IMR-90 (cell line): ENCODE measurements at regions not wholly inside any gene's neighbourhood (a gene's known extent, or its start where the extent isn't known, plus 50 kb on each side); places are given as distances from the start of the nearest gene placed in this dataset.

Experiments
- ATAC-seq: fragments of 200-7000 bp; cut with Tn5 transposase; 2 replicates; pipeline ENCODE4 v1.9.1; 2020; ENCODE audit warnings: low read depth, mild to moderate bottlenecking, moderate library complexity
- BruUV-seq: library from RNA; stranded (reverse); fragments of 400-500 nt; replicated peaks from 2 replicates; lab custom pipeline; 2021; lab: Mats Ljungman, UMichigan
- CTCF ChIA-PET: fragments of 300-600 bp; formaldehyde crosslinking; extraction: SDS; loops from one replicate; lab custom pipeline; 2021; ENCODE audit warnings: antibody characterized with exemption; lab: Yijun Ruan, JAX
- POLR2A ChIA-PET: fragments of 300-600 bp; sonication (Branson Sonifier 250); formaldehyde crosslinking; loops from one replicate; lab custom pipeline; 2022; ENCODE audit warnings: antibody characterized with exemption; ENCODE audit not compliant: unreplicated experiment; lab: Charles Lee
- DNase-seq: peaks from one replicate; pipeline ENCODE4 v3.0.0; 2013
- H2AFZ ChIP-seq: replicated peaks from 2 replicates; pipeline ENCODE3; 2013; ENCODE audit warnings: low read length, mild to moderate bottlenecking; ENCODE audit not compliant: poor library complexity
- H2AK5ac ChIP-seq: 2 replicates; pipeline ENCODE4 v1.6.1; 2013; ENCODE audit warnings: low read depth, low read length, inconsistent platforms
- H2AK9ac ChIP-seq: replicated peaks from 2 replicates; pipeline ENCODE3; 2013; ENCODE audit warnings: mild to moderate bottlenecking, low read depth, low read length, moderate library complexity; ENCODE audit not compliant: poor library complexity
- H2BK120ac ChIP-seq: 2 replicates; pipeline ENCODE4 v1.6.1; 2013; ENCODE audit warnings: low read depth, low read length, inconsistent platforms
- H2BK15ac ChIP-seq: 3 replicates; pipeline ENCODE4 v1.6.1; 2013; ENCODE audit warnings: low read depth, low read length, inconsistent platforms
- H2BK20ac ChIP-seq: 2 replicates; pipeline ENCODE4 v1.6.1; 2013; ENCODE audit warnings: low read depth, mild to moderate bottlenecking, inconsistent platforms, low read length, moderate library complexity
- H2BK5ac ChIP-seq: 2 replicates; pipeline ENCODE4 v1.6.1; 2013; ENCODE audit warnings: mild to moderate bottlenecking, low read depth, low read length, inconsistent platforms; ENCODE audit not compliant: poor library complexity, severe bottlenecking
- H3K14ac ChIP-seq: replicated peaks from 2 replicates; pipeline ENCODE4 v1.6.1; 2013; ENCODE audit warnings: low read depth, low read length, inconsistent platforms
- H3K18ac ChIP-seq: 2 replicates; pipeline ENCODE4 v1.6.1; 2013; ENCODE audit warnings: low read depth, low read length, control low read depth
- H3K23ac ChIP-seq: 2 replicates; pipeline ENCODE4 v1.6.1; 2013; ENCODE audit warnings: low read depth, low read length, inconsistent platforms
- H3K27ac ChIP-seq: 2 replicates; pipeline ENCODE4 v1.5.1; 2013; ENCODE audit warnings: mild to moderate bottlenecking, control low read depth, low read length; ENCODE audit not compliant: insufficient read depth
- H3K27me3 ChIP-seq: 2 replicates; pipeline ENCODE4 v1.6.1; 2013; ENCODE audit warnings: low read length; ENCODE audit not compliant: control insufficient read depth, insufficient read depth
- H3K36me3 ChIP-seq: 2 replicates; pipeline ENCODE4 v1.6.1; 2013; ENCODE audit warnings: low read length, mixed read lengths; ENCODE audit not compliant: control insufficient read depth, insufficient read depth
- H3K4ac ChIP-seq: 2 replicates; pipeline ENCODE4 v1.6.1; 2013; ENCODE audit warnings: low read depth, low read length, inconsistent platforms
- H3K4me1 ChIP-seq: 2 replicates; pipeline ENCODE4 v1.6.1; 2013; ENCODE audit warnings: low read length, mixed read lengths; ENCODE audit not compliant: control insufficient read depth, insufficient read depth
- H3K4me2 ChIP-seq: 2 replicates; pipeline ENCODE4 v1.6.1; 2013; ENCODE audit warnings: low read depth, mild to moderate bottlenecking, control low read depth, low read length, moderate library complexity
- H3K4me3 ChIP-seq: 2 replicates; pipeline ENCODE4 v1.5.1; 2013; ENCODE audit warnings: low read depth, mild to moderate bottlenecking, control low read depth, low read length, moderate library complexity; ENCODE audit not compliant: insufficient read depth
- H3K56ac ChIP-seq: 2 replicates; pipeline ENCODE4 v1.6.1; 2013; ENCODE audit warnings: low read length, inconsistent platforms; ENCODE audit not compliant: insufficient read depth; ENCODE audit errors: extremely low read depth
- H3K79me1 ChIP-seq, 2 experiments: 2 replicates each; pipeline ENCODE4 v1.6.1; 2013; ENCODE audit warnings: low read length in 2 of 2, inconsistent platforms in 1 of 2, low read depth in 1 of 2
- H3K9ac ChIP-seq: 2 replicates; pipeline ENCODE4 v1.6.1; 2013; ENCODE audit warnings: low read depth, low read length, control low read depth
- H3K9me1 ChIP-seq: 2 replicates; pipeline ENCODE4 v1.6.1; 2013; ENCODE audit warnings: low read length, inconsistent platforms; ENCODE audit not compliant: insufficient read depth
- H3K9me3 ChIP-seq: 2 replicates; pipeline ENCODE4 v1.6.1; 2013; ENCODE audit warnings: low read length; ENCODE audit not compliant: control insufficient read depth, insufficient read depth
- H4K20me1 ChIP-seq: 2 replicates; pipeline ENCODE4 v1.6.1; 2013; ENCODE audit warnings: low read length, inconsistent platforms; ENCODE audit not compliant: insufficient read depth
- H4K5ac ChIP-seq: 2 replicates; pipeline ENCODE4 v1.6.1; 2013; ENCODE audit warnings: mild to moderate bottlenecking, low read depth, low read length, control low read depth
- H4K8ac ChIP-seq, 2 experiments: 2 replicates each; pipeline ENCODE4 v1.6.1; 2013; ENCODE audit warnings: low read depth in 2 of 2, low read length in 2 of 2, control low read depth in 1 of 2, inconsistent platforms in 1 of 2
- H4K91ac ChIP-seq: 2 replicates; pipeline ENCODE4 v1.6.1; 2013; ENCODE audit warnings: low read depth, low read length, inconsistent platforms; ENCODE audit not compliant: insufficient read depth
- CEBPB ChIP-seq: IDR thresholded peaks from 2 replicates; pipeline ENCODE4 v1.6.1; 2012; ENCODE audit warnings: low read depth, low read length, improper control_type of control experiment
- POLR2A ChIP-seq: IDR thresholded peaks from 2 replicates; pipeline ENCODE4 v1.6.1; 2012; ENCODE audit warnings: mild to moderate bottlenecking, low read depth, low read length
- RAD21 ChIP-seq: IDR thresholded peaks from 2 replicates; pipeline ENCODE4 v1.6.1; 2012; ENCODE audit warnings: low read length, improper control_type of control experiment
- RCOR1 ChIP-seq: IDR thresholded peaks from 2 replicates; pipeline ENCODE4 v1.6.1; 2012; ENCODE audit warnings: mild to moderate bottlenecking, low read length, improper control_type of control experiment; ENCODE audit not compliant: insufficient replicate concordance
- RFX5 ChIP-seq: IDR thresholded peaks from 2 replicates; pipeline ENCODE4 v1.8.0; 2012; ENCODE audit warnings: low read depth, mild to moderate bottlenecking, low read length, moderate library complexity
- WGBS, 2 experiments: methylation state at CpG; one replicate each; pipeline versions ENCODE4 v1.1.5 to v1.1.7; 2013; ENCODE audit warnings: missing lambda C conversion rate in 2 of 2; ENCODE audit not compliant: insufficient read length in 1 of 2; ENCODE audit errors: extremely low coverage in 2 of 2; 5-methylcytosine and 5-hydroxymethylcytosine counted together
- dilution Hi-C: fragments of 300-500 bp; cut with HindIII; formaldehyde crosslinking; loops from one replicate; pipeline ENCODE4 v1.14.3; 2018; ENCODE audit warnings: low sequenced_read_pairs; ENCODE audit not compliant: unreplicated experiment
- in situ Hi-C: fragments of 300-500 bp; cut with MboI; formaldehyde crosslinking; loops from 3 replicates; pipeline ENCODE4 v1.14.3; 2019; ENCODE audit warnings: low sequenced_read_pairs, inconsistent platforms, mixed read lengths
- intact Hi-C: fragments of 100-400 bp; cut with micrococcal nuclease; formaldehyde crosslinking; loops from 2 replicates; pipeline ENCODE4 v1.10.0; 2022

DNA sequence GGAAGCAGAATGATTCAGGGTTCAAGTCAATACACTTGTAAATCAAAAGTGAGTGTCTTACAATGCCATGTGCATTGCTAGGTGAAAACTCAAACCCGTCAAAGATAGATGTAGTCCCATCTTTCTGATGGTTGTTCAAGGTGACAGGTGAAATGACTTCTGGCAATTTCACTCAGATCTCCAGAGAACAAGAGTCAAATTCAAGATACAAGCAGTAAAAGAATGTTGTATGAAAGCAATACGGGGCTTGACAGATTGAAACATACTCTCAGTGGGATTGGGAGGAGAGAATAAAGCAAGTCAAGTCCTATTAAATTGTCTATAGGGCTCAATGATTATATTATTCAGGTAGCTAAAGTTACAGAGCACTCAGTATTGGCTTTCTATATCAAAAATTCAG is 105.1 kb upstream of the ANXA10 start:
- Histone ChIP-seq H3K56ac (no peak overlapping the region), H4K5ac (no peak overlapping the region), H3K9ac (no peak overlapping the region), H3K79me1 (no peaks in the 10 kb centered on the region), H3K9me3 (no peaks in the 10 kb centered on the region), H3K4me3 (no peak overlapping the region), H2BK15ac (no peak overlapping the region), H3K36me3 (no peaks in the 10 kb centered on the region), H2AK9ac (no peak overlapping the region), H3K27ac (no peak overlapping the region), H4K20me1 (no peaks in the 10 kb centered on the region), H4K91ac (no peak overlapping the region), H3K9me1 (no peaks in the 10 kb centered on the region), H2AFZ (no peak overlapping the region), H2BK20ac (no peak overlapping the region), H2BK5ac (no peak overlapping the region), H2BK120ac (no peak overlapping the region), H3K18ac (no peak overlapping the region), H3K14ac (no peak overlapping the region), H3K4ac (no peak overlapping the region), H3K23ac (no peak overlapping the region), H3K4me1 (no peaks in the 10 kb centered on the region), H2AK5ac (no peak overlapping the region), H3K4me2 (no peak overlapping the region), H3K27me3 (no peaks in the 10 kb centered on the region), H4K8ac (no peak overlapping the region)
- CTCF ChIA-PET = no interaction called here
- dilution Hi-C loops = no loop called here
- POLR2A ChIA-PET = no interaction called here
- in situ Hi-C loops = no loop called here
- no peak for TF ChIP-seq POLR2A
- TF ChIP-seq RAD21 = no peak
- TF ChIP-seq RCOR1 = no peak
- no peak for TF ChIP-seq RFX5
- TF ChIP-seq CEBPB = no peak
- DNase-seq = no peak
- BruUV-seq = no TSS peak
- no peak for ATAC-seq
- WGBS, 2 experiments = no CpG with 5 or more reads among the region's 2 CpGs
- intact Hi-C loops = no loop called here
